GM12878 (cell line): ENCODE measurements at regions not wholly inside any gene's neighbourhood (a gene's known extent, or its start where the extent isn't known, plus 50 kb on each side); places are given as distances from the start of the nearest gene placed in this dataset.

Experiments
- ATAC-seq: fragments of 200-7000 bp; cut with Tn5 transposase; 3 replicates; pipeline ENCODE4 v1.9.1; 2020; ENCODE audit warnings: mild to moderate bottlenecking, moderate library complexity
- BruUV-seq: library from RNA; stranded (reverse); fragments of 400-500 nt; replicated peaks from 2 replicates; lab custom pipeline; 2021; lab: Mats Ljungman, UMichigan
- CTCF ChIA-PET: fragments of 300-600 bp; sonication (Branson Sonifier 250); formaldehyde crosslinking; extraction: SDS; loops from one replicate; lab custom pipeline; 2021; ENCODE audit warnings: inconsistent platforms; lab: Yijun Ruan, JAX
- POLR2A ChIA-PET: fragments of 350-600 bp; formaldehyde crosslinking; extraction: SDS; loops from one replicate; lab custom pipeline; 2021; ENCODE audit warnings: inconsistent platforms; lab: Charles Lee
- RAD21 ChIA-PET: fragments of 300-600 bp; sonication (Branson Sonifier 250); formaldehyde crosslinking; loops from one replicate; lab custom pipeline; 2023; ENCODE audit warnings: antibody characterized with exemption; ENCODE audit not compliant: unreplicated experiment; lab: Charles Lee
- SMC1A ChIA-PET: fragments of 300-600 bp; sonication (Branson Sonifier 250); formaldehyde crosslinking; loops from one replicate; lab custom pipeline; 2023; ENCODE audit not compliant: unreplicated experiment, uncharacterized antibody; lab: Charles Lee
- DNase-seq: peaks from one replicate; pipeline ENCODE4 v3.0.0-alpha.2; 2011; ENCODE audit warnings: low read depth, low spot score
- FAIRE-seq: peaks from 3 replicates; lab custom pipeline; 2011; peaks lifted over from hg19 to GRCh38; lab: Jason Lieb, UNC
- H2AFZ ChIP-seq: 2 replicates; pipeline ENCODE4 v1.6.0; 2011; ENCODE audit warnings: low read depth, low read length, control low read depth; ENCODE audit not compliant: control insufficient read depth
- H3K27ac ChIP-seq: 2 replicates; pipeline ENCODE4 v1.5.1; 2011; ENCODE audit warnings: control low read depth; ENCODE audit not compliant: control insufficient read depth, insufficient read depth
- H3K27me3 ChIP-seq, 2 experiments: replicated peaks in 1 of 2; 2 replicates each; pipeline versions ENCODE4 v1.6.0 to v1.6.1; 2011; ENCODE audit warnings: low read length in 1 of 2; ENCODE audit not compliant: control insufficient read depth in 2 of 2, insufficient read depth in 2 of 2
- H3K36me3 ChIP-seq, 2 experiments: 2 replicates each; pipeline ENCODE4 v1.5.1; 2011; ENCODE audit warnings: low read length in 1 of 2; ENCODE audit not compliant: control insufficient read depth in 2 of 2, insufficient read depth in 2 of 2
- H3K4me1 ChIP-seq: 2 replicates; pipeline ENCODE4 v1.6.1; 2011; ENCODE audit warnings: mild to moderate bottlenecking, low read length, moderate library complexity, mixed read lengths; ENCODE audit not compliant: control insufficient read depth, insufficient read depth
- H3K4me2 ChIP-seq: 2 replicates; pipeline ENCODE4 v1.6.0; 2011; ENCODE audit warnings: control low read depth; ENCODE audit not compliant: control insufficient read depth, insufficient read depth
- H3K4me3 ChIP-seq: fragments of 200-600 bp; sonication (generic); 2 replicates; pipeline ENCODE4 v1.5.1; 2016
- H3K79me2 ChIP-seq: 2 replicates; pipeline ENCODE4 v1.6.0; 2011; ENCODE audit warnings: low read length; ENCODE audit not compliant: control insufficient read depth, insufficient read depth
- H3K9ac ChIP-seq: 2 replicates; pipeline ENCODE4 v1.8.0; 2011; ENCODE audit warnings: low read length, control low read depth, mixed read lengths; ENCODE audit not compliant: control insufficient read depth, insufficient read depth
- H3K9me3 ChIP-seq: replicated peaks from 3 replicates; pipeline ENCODE4 v1.5.1; 2011; ENCODE audit warnings: mild to moderate bottlenecking, low read length; ENCODE audit not compliant: control insufficient read depth, insufficient read depth
- H4K20me1 ChIP-seq: 2 replicates; pipeline ENCODE4 v1.6.0; 2011; ENCODE audit not compliant: control insufficient read depth, insufficient read depth
- CBFB ChIP-seq: IDR thresholded peaks from 2 replicates; pipeline ENCODE4 v1.6.1; 2016; ENCODE audit warnings: antibody characterized with exemption, low read depth
- CHD4 ChIP-seq: fragments of 200-600 bp; sonication (generic); IDR thresholded peaks from 2 replicates; pipeline ENCODE4 v1.6.1; 2016; ENCODE audit warnings: mild to moderate bottlenecking
- EZH2 ChIP-seq: IDR thresholded peaks from 2 replicates; pipeline ENCODE4 v1.6.1; 2012; ENCODE audit warnings: low read depth, mild to moderate bottlenecking, control low read depth, inconsistent platforms, low read length, borderline replicate concordance; ENCODE audit not compliant: control insufficient read depth
- NFYB ChIP-seq: IDR thresholded peaks from 2 replicates; pipeline ENCODE4 v1.6.1; 2011; ENCODE audit warnings: low read depth, mild to moderate bottlenecking, low read length, improper control_type of control experiment, moderate library complexity; ENCODE audit not compliant: insufficient read depth
- SREBF2 ChIP-seq: IDR thresholded peaks from 2 replicates; pipeline ENCODE4 v1.6.1; 2012; ENCODE audit warnings: mild to moderate bottlenecking, low read length
- SUPT20H ChIP-seq: IDR thresholded peaks from 2 replicates; pipeline ENCODE4 v1.6.1; 2011; ENCODE audit warnings: low read depth, mild to moderate bottlenecking, low read length, moderate library complexity, borderline replicate concordance; ENCODE audit not compliant: control insufficient read depth
- WGBS: methylation state at CpG from one replicate; pipeline ENCODE4 v1.1.6; 2016; ENCODE audit warnings: low lambda C conversion rate; ENCODE audit not compliant: insufficient replicate concordance, insufficient coverage; ENCODE audit errors: missing lambda C conversion rate; 5-methylcytosine and 5-hydroxymethylcytosine counted together
- in situ Hi-C: fragments of 300-500 bp; cut with MboI; formaldehyde crosslinking; loops from 9 replicates; pipeline ENCODE4 v1.14.3; 2018; ENCODE audit warnings: mixed read lengths
- intact Hi-C: fragments of 100-400 bp; cut with micrococcal nuclease; formaldehyde crosslinking; loops from one replicate; pipeline ENCODE4 v1.14.2; 2022; ENCODE audit not compliant: unreplicated experiment
- TF ChIP-seq, protein P1 (sequence below): fragments of 450-650 bp; IDR thresholded peaks from 2 replicates; pipeline ENCODE4 v1.6.1; 2014; ENCODE audit warnings: mild to moderate bottlenecking
- TF ChIP-seq, protein P2 (sequence below): fragments of 450-650 bp; IDR thresholded peaks from 2 replicates; pipeline ENCODE4 v1.6.1; 2016; ENCODE audit warnings: mild to moderate bottlenecking, moderate library complexity, borderline replicate concordance
- TF ChIP-seq, protein P3 (sequence below): IDR thresholded peaks from 2 replicates; pipeline ENCODE4 v1.6.1; 2012; ENCODE audit warnings: low read length, inconsistent platforms
- TF ChIP-seq, protein P4 (sequence below): fragments of 450-650 bp; IDR thresholded peaks from 2 replicates; pipeline ENCODE4 v1.6.1; 2017; ENCODE audit warnings: borderline replicate concordance
- TF ChIP-seq, protein P5 (sequence below): fragments of 450-650 bp; IDR thresholded peaks from 2 replicates; pipeline ENCODE4 v1.6.1; 2017; ENCODE audit warnings: mild to moderate bottlenecking, moderate library complexity

DNA sequence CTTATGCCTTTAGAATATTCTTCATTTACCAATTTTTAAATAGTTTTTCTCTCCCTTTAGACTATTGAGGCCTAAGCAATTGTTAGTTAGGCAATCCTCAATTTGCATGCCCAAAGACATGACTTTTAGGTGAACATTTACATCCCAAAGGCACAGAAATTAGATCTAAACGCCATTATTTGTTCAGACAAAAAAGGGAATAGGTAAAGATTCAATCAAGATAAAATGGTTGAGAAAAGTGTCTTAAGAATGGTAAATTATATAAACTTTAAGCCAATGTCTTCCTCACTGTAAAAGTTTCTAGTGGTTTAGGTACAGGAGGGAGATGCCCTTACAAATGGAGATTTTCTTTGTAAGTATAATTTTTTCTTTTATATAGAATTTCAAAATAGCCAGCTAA, 50.2 kb upstream of the MME start:
- no peak for DNase-seq
- ChIA-PET SMC1A (no interaction called here), RAD21 (no interaction called here), CTCF (no interaction called here), POLR2A (no interaction called here)
- BruUV-seq = no TSS peak
- Histone ChIP-seq H3K27ac (no peak overlapping the region), H3K79me2 (no peaks in the 10 kb centered on the region), H4K20me1 (no peaks in the 10 kb centered on the region), H3K4me3 (no peak overlapping the region; the same call in 1 of the 2 replicates), H3K4me2 (no peak overlapping the region), H3K4me1 (no peaks in the 10 kb centered on the region), H3K9me3 (no peaks in the 10 kb centered on the region), H3K9ac (no peak overlapping the region), H3K27me3 (no peaks in the 10 kb centered on the region; a peak in 1 of 4 replicates), H2AFZ (no peak overlapping the region), H3K36me3 (no peaks in the 10 kb centered on the region)
- FAIRE-seq = no peak
- 7% methylated on average over 1 of the region's 1 CpG for WGBS
- intact Hi-C loops (no loop called here), in situ Hi-C loops (no loop called here)
- no peak for ATAC-seq
- TF ChIP-seq SUPT20H (no peak), CBFB (no peak), EZH2 (no peak), CHD4 (no peak), NFYB (no peak), SREBF2 (no peak)
- TF ChIP-seq, protein P1, sequence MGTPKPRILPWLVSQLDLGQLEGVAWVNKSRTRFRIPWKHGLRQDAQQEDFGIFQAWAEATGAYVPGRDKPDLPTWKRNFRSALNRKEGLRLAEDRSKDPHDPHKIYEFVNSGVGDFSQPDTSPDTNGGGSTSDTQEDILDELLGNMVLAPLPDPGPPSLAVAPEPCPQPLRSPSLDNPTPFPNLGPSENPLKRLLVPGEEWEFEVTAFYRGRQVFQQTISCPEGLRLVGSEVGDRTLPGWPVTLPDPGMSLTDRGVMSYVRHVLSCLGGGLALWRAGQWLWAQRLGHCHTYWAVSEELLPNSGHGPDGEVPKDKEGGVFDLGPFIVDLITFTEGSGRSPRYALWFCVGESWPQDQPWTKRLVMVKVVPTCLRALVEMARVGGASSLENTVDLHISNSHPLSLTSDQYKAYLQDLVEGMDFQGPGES = no peak
- TF ChIP-seq, protein P2, sequence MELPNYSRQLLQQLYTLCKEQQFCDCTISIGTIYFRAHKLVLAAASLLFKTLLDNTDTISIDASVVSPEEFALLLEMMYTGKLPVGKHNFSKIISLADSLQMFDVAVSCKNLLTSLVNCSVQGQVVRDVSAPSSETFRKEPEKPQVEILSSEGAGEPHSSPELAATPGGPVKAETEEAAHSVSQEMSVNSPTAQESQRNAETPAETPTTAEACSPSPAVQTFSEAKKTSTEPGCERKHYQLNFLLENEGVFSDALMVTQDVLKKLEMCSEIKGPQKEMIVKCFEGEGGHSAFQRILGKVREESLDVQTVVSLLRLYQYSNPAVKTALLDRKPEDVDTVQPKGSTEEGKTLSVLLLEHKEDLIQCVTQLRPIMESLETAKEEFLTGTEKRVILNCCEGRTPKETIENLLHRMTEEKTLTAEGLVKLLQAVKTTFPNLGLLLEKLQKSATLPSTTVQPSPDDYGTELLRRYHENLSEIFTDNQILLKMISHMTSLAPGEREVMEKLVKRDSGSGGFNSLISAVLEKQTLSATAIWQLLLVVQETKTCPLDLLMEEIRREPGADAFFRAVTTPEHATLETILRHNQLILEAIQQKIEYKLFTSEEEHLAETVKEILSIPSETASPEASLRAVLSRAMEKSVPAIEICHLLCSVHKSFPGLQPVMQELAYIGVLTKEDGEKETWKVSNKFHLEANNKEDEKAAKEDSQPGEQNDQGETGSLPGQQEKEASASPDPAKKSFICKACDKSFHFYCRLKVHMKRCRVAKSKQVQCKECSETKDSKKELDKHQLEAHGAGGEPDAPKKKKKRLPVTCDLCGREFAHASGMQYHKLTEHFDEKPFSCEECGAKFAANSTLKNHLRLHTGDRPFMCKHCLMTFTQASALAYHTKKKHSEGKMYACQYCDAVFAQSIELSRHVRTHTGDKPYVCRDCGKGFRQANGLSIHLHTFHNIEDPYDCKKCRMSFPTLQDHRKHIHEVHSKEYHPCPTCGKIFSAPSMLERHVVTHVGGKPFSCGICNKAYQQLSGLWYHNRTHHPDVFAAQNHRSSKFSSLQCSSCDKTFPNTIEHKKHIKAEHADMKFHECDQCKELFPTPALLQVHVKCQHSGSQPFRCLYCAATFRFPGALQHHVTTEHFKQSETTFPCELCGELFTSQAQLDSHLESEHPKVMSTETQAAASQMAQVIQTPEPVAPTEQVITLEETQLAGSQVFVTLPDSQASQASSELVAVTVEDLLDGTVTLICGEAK = no peak
- TF ChIP-seq, protein P3, sequence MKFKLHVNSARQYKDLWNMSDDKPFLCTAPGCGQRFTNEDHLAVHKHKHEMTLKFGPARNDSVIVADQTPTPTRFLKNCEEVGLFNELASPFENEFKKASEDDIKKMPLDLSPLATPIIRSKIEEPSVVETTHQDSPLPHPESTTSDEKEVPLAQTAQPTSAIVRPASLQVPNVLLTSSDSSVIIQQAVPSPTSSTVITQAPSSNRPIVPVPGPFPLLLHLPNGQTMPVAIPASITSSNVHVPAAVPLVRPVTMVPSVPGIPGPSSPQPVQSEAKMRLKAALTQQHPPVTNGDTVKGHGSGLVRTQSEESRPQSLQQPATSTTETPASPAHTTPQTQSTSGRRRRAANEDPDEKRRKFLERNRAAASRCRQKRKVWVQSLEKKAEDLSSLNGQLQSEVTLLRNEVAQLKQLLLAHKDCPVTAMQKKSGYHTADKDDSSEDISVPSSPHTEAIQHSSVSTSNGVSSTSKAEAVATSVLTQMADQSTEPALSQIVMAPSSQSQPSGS = no peak
- TF ChIP-seq, protein P4, sequence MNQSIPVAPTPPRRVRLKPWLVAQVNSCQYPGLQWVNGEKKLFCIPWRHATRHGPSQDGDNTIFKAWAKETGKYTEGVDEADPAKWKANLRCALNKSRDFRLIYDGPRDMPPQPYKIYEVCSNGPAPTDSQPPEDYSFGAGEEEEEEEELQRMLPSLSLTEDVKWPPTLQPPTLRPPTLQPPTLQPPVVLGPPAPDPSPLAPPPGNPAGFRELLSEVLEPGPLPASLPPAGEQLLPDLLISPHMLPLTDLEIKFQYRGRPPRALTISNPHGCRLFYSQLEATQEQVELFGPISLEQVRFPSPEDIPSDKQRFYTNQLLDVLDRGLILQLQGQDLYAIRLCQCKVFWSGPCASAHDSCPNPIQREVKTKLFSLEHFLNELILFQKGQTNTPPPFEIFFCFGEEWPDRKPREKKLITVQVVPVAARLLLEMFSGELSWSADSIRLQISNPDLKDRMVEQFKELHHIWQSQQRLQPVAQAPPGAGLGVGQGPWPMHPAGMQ = no peak
- TF ChIP-seq, protein P5, sequence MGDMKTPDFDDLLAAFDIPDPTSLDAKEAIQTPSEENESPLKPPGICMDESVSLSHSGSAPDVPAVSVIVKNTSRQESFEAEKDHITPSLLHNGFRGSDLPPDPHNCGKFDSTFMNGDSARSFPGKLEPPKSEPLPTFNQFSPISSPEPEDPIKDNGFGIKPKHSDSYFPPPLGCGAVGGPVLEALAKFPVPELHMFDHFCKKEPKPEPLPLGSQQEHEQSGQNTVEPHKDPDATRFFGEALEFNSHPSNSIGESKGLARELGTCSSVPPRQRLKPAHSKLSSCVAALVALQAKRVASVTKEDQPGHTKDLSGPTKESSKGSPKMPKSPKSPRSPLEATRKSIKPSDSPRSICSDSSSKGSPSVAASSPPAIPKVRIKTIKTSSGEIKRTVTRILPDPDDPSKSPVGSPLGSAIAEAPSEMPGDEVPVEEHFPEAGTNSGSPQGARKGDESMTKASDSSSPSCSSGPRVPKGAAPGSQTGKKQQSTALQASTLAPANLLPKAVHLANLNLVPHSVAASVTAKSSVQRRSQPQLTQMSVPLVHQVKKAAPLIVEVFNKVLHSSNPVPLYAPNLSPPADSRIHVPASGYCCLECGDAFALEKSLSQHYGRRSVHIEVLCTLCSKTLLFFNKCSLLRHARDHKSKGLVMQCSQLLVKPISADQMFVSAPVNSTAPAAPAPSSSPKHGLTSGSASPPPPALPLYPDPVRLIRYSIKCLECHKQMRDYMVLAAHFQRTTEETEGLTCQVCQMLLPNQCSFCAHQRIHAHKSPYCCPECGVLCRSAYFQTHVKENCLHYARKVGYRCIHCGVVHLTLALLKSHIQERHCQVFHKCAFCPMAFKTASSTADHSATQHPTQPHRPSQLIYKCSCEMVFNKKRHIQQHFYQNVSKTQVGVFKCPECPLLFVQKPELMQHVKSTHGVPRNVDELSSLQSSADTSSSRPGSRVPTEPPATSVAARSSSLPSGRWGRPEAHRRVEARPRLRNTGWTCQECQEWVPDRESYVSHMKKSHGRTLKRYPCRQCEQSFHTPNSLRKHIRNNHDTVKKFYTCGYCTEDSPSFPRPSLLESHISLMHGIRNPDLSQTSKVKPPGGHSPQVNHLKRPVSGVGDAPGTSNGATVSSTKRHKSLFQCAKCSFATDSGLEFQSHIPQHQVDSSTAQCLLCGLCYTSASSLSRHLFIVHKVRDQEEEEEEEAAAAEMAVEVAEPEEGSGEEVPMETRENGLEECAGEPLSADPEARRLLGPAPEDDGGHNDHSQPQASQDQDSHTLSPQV = no peak
